Hepatocyte (in vitro differentiated cells): ENCODE measurements at regions not wholly inside any gene's neighbourhood (a gene's known extent, or its start where the extent isn't known, plus 50 kb on each side); places are given as distances from the start of the nearest gene placed in this dataset.

Source experiments
- DNase-seq: peaks from one replicate; pipeline ENCODE4 v3.0.0-alpha.2; 2016; ENCODE audit warnings: low spot score
- H2AFZ ChIP-seq: fragments of 200-600 bp; sonication (generic); 2 replicates; pipeline ENCODE4 v1.6.0; 2016; ENCODE audit warnings: antibody characterized with exemption, mild to moderate bottlenecking
- H3K27ac ChIP-seq: fragments of 200-600 bp; sonication (generic); 2 replicates; pipeline ENCODE4 v1.5.1; 2016; ENCODE audit warnings: mild to moderate bottlenecking
- H3K27me3 ChIP-seq: fragments of 200-600 bp; sonication (generic); 2 replicates; pipeline ENCODE4 v1.6.1; 2016
- H3K36me3 ChIP-seq: fragments of 200-600 bp; sonication (generic); replicated peaks from 2 replicates; pipeline ENCODE4 v1.5.1; 2016; ENCODE audit warnings: low read depth; ENCODE audit not compliant: insufficient read depth
- H3K4me1 ChIP-seq: fragments of 200-600 bp; sonication (generic); 2 replicates; pipeline ENCODE4 v1.5.1; 2016; ENCODE audit warnings: mild to moderate bottlenecking, moderate library complexity; ENCODE audit not compliant: insufficient read depth
- H3K4me2 ChIP-seq: fragments of 200-600 bp; sonication (generic); 2 replicates; pipeline ENCODE4 v1.6.0; 2016
- H3K4me3 ChIP-seq: fragments of 200-600 bp; sonication (generic); 2 replicates; pipeline ENCODE4 v1.5.1; 2016; ENCODE audit warnings: mild to moderate bottlenecking
- H3K79me2 ChIP-seq: fragments of 200-600 bp; sonication (generic); 2 replicates; pipeline ENCODE4 v1.6.0; 2017; ENCODE audit warnings: mild to moderate bottlenecking
- H3K9me2 ChIP-seq: fragments of 200-600 bp; sonication (generic); replicated peaks from 2 replicates; pipeline ENCODE4 v1.6.0; 2017; ENCODE audit warnings: mild to moderate bottlenecking; ENCODE audit not compliant: insufficient read depth
- H3K9me3 ChIP-seq: fragments of 200-600 bp; sonication (generic); 2 replicates; pipeline ENCODE4 v1.5.1; 2016; ENCODE audit warnings: low read depth, mild to moderate bottlenecking
- H4K20me1 ChIP-seq: fragments of 200-600 bp; sonication (generic); 2 replicates; pipeline ENCODE4 v1.6.0; 2016; ENCODE audit warnings: mild to moderate bottlenecking; ENCODE audit not compliant: insufficient read depth, poor library complexity, severe bottlenecking
- EZH2 ChIP-seq: fragments of 200-600 bp; sonication (generic); IDR thresholded peaks from 2 replicates; pipeline ENCODE4 v1.6.1; 2016; ENCODE audit warnings: antibody characterized with exemption, mild to moderate bottlenecking, borderline replicate concordance
- EZH2phosphoT487 ChIP-seq: fragments of 200-600 bp; sonication (generic); IDR thresholded peaks from one replicate; pipeline ENCODE4 v1.6.1; 2018; ENCODE audit warnings: antibody characterized with exemption, mild to moderate bottlenecking, low read depth, moderate library complexity; ENCODE audit not compliant: unreplicated experiment, severe bottlenecking
- WGBS: methylation state at CpG from one replicate; pipeline ENCODE4 v1.1.6; 2016; ENCODE audit warnings: low lambda C conversion rate; ENCODE audit errors: missing lambda C conversion rate; 5-methylcytosine and 5-hydroxymethylcytosine counted together
- TF ChIP-seq, protein P1 (sequence below): fragments of 200-600 bp; sonication (generic); IDR thresholded peaks from 2 replicates; pipeline ENCODE4 v1.5.1; 2016; ENCODE audit warnings: antibody characterized with exemption, mild to moderate bottlenecking; ENCODE audit not compliant: poor library complexity

DNA sequence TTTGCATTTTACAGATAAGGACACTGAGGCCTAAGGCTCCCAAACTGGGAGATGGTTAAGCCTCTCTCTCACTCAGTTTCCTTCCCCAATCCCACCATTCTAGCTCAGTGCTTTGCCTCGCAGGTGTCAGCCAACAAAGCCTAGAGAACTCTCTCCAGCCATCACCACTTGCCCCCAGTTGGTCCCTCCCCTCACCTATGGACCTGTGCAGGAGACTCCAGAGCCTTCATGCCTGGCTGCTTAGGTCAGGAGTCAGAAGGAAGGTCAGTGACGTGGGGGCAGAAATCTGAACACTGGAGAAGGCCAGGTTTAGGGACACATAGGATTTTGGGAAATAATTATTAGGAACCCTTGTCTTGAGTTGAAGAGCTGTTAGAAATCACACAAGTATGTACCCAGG, 295.3 kb downstream of the PTPRU start:
- WGBS: 73% methylated on average over 2 of the region's 2 CpGs
- no peak for DNase-seq
- H3K9me2 ChIP-seq: no peaks in the 10 kb centered on the region

DNA sequence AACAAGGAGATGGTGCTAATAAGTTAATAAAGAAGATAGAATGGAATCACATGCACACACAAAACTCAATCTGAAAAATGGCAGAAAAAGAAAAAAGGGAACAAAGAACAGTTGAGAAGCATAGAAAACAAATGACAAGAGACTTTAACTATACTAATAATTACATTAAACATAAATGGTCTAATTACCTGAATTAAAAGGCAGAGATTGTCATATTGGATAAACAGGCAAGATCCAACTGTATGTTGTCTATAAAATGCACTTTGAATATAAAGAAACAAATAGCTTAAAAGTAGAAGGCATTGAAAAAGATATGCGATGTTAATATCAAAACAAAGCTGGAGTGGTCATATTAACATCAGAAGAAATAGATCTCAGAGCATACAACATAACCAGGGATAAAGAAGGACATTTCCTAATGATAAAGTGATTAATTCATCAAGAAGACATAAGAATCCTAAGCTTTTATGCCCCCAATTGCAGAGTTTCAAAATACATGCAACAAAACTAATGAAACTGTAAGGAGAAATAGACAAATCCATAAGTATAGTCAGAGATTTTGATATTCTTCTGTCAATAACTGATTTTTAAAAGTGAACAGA, 293.5 kb downstream of the PTPRU start:
- peaks cover 8% of the 10 kb centered on the region for H3K9me3 ChIP-seq
- H3K27ac ChIP-seq: no peak overlapping the region
- no peaks in the 10 kb centered on the region for H3K79me2 ChIP-seq
- H3K4me2 ChIP-seq: no peak overlapping the region
- no peak overlapping the region for H3K4me3 ChIP-seq
- WGBS: 82% methylated on average over 1 of the region's 1 CpG
- H3K36me3 ChIP-seq: no peaks in the 10 kb centered on the region
- H2AFZ ChIP-seq: no peak overlapping the region
- H4K20me1 ChIP-seq: no peaks in the 10 kb centered on the region
- no peaks in the 10 kb centered on the region for H3K4me1 ChIP-seq
- H3K27me3 ChIP-seq: peaks cover 17% of the 10 kb centered on the region
- no peaks in the 10 kb centered on the region for H3K9me2 ChIP-seq
- TF ChIP-seq EZH2: no peak
- TF ChIP-seq EZH2phosphoT487: no peak
- TF ChIP-seq, protein P1, sequence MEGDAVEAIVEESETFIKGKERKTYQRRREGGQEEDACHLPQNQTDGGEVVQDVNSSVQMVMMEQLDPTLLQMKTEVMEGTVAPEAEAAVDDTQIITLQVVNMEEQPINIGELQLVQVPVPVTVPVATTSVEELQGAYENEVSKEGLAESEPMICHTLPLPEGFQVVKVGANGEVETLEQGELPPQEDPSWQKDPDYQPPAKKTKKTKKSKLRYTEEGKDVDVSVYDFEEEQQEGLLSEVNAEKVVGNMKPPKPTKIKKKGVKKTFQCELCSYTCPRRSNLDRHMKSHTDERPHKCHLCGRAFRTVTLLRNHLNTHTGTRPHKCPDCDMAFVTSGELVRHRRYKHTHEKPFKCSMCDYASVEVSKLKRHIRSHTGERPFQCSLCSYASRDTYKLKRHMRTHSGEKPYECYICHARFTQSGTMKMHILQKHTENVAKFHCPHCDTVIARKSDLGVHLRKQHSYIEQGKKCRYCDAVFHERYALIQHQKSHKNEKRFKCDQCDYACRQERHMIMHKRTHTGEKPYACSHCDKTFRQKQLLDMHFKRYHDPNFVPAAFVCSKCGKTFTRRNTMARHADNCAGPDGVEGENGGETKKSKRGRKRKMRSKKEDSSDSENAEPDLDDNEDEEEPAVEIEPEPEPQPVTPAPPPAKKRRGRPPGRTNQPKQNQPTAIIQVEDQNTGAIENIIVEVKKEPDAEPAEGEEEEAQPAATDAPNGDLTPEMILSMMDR: no peak
- no peak for DNase-seq

More for the DNA sequence above, 295.3 kb downstream of the PTPRU start:
- Histone ChIP-seq H3K27ac (no peak overlapping the region), H3K27me3 (peaks cover 14% of the 10 kb centered on the region), H3K36me3 (no peaks in the 10 kb centered on the region), H3K9me3 (peaks cover 8% of the 10 kb centered on the region), H3K79me2 (no peaks in the 10 kb centered on the region), H3K4me2 (no peak overlapping the region), H4K20me1 (no peaks in the 10 kb centered on the region), H3K4me1 (no peaks in the 10 kb centered on the region), H2AFZ (no peak overlapping the region), H3K4me3 (no peak overlapping the region)
- no peak for TF ChIP-seq EZH2phosphoT487

GRCh38 chr1:29527314-29528004, 291.1 kb downstream of the PTPRU start:
- H3K4me3 ChIP-seq: no peak overlapping the region
- TF ChIP-seq EZH2 (no peak), EZH2phosphoT487 (no peak)
- TF ChIP-seq, protein P1: no peak
- H3K4me2 ChIP-seq: no peak overlapping the region
- H3K79me2 ChIP-seq: no peaks in the 10 kb centered on the region
- no peaks in the 10 kb centered on the region for H4K20me1 ChIP-seq
- no peaks in the 10 kb centered on the region for H3K9me2 ChIP-seq
- H3K4me1 ChIP-seq: no peaks in the 10 kb centered on the region
- H2AFZ ChIP-seq: no peak overlapping the region
- 79% methylated on average over 8 of the region's 8 CpGs for WGBS
- H3K27ac ChIP-seq: no peak overlapping the region
- H3K27me3 ChIP-seq: peaks cover 17% of the 10 kb centered on the region
- H3K36me3 ChIP-seq: no peaks in the 10 kb centered on the region
- no peak for DNase-seq
- H3K9me3 ChIP-seq: peaks cover 8% of the 10 kb centered on the region

GRCh38 chr1:29525941-29526340, 289.6 kb downstream of the PTPRU start:
- Histone ChIP-seq H3K36me3 (no peaks in the 10 kb centered on the region), H3K79me2 (no peaks in the 10 kb centered on the region), H3K9me2 (no peaks in the 10 kb centered on the region), H4K20me1 (no peaks in the 10 kb centered on the region), H3K4me2 (no peak overlapping the region), H3K4me3 (no peak overlapping the region), H3K27me3 (peaks cover 17% of the 10 kb centered on the region), H2AFZ (no peak overlapping the region), H3K27ac (no peak overlapping the region), H3K9me3 (peaks cover 8% of the 10 kb centered on the region), H3K4me1 (no peaks in the 10 kb centered on the region)
- no peak for DNase-seq
- no peak for TF ChIP-seq EZH2phosphoT487
- no peak for TF ChIP-seq EZH2
- TF ChIP-seq, protein P1: no peak
- 95% methylated on average over 7 of the region's 7 CpGs for WGBS
